ENCODE measurements at regions not wholly inside any gene's neighbourhood (a gene's known extent, or its start where the extent isn't known, plus 50 kb on each side); places are given as distances from the start of the nearest gene placed in this dataset.

GRCh38 chr2:122152571-122152970, 397.1 kb downstream of the TSN start:
- TF ChIP-seq ELF4 (IDR thresholded peaks at IDR 0.05) (no peak), HDGF (IDR thresholded peaks at IDR 0.05; ENCODE audit: borderline replicate concordance) (no peak), FOXK2 (IDR thresholded peaks at IDR 0.05) (no peak), PKNOX1 (IDR thresholded peaks at IDR 0.05) (no peak), CTBP1 (IDR thresholded peaks at IDR 0.05; ENCODE audit: borderline replicate concordance) (no peak), FOXM1 (IDR thresholded peaks at IDR 0.05; ENCODE audit: borderline replicate concordance) (no peak), L3MBTL2 (conservative IDR thresholded peaks at IDR 0.05) (no peak)
- POLR2A ChIA-PET: no interaction called here
- CTCF ChIA-PET: no interaction called here
- no peak for DNase-seq (ENCODE audit: extremely low spot score)

- CTCF ChIA-PET: interaction anchor here (0.6 kb wide), 1 partner anchor 38 kb away, joined by 6 read pairs; no protein-coding TSS in a partner anchor
- no peak for DNase-seq (ENCODE audit: extremely low spot score)
Observed at GRCh38 chr2:122156176-122156890, 400.9 kb downstream of the TSN start.

GRCh38 chr2:122157158-122157557, 401.7 kb downstream of the TSN start:
- no peak for TF ChIP-seq L3MBTL2 (conservative IDR thresholded peaks at IDR 0.05)
- no peak for TF ChIP-seq SUZ12 (IDR thresholded peaks at IDR 0.05)
- no peak for TF ChIP-seq LEF1 (IDR thresholded peaks at IDR 0.05; ENCODE audit: borderline replicate concordance)
- no peak for TF ChIP-seq SP1 (IDR thresholded peaks at IDR 0.05)
- TF ChIP-seq NFRKB (IDR thresholded peaks at IDR 0.05): no peak
- no peak for TF ChIP-seq ELF4 (IDR thresholded peaks at IDR 0.05)
- TF ChIP-seq FOXA1 (IDR thresholded peaks at IDR 0.05): no peak
- TF ChIP-seq ARNT (IDR thresholded peaks at IDR 0.05): no peak
- no peak for TF ChIP-seq TARDBP (IDR thresholded peaks at IDR 0.05)
- no peak for TF ChIP-seq HDGF (IDR thresholded peaks at IDR 0.05; ENCODE audit: borderline replicate concordance)
- no peak for TF ChIP-seq PKNOX1 (IDR thresholded peaks at IDR 0.05)
- no peak for TF ChIP-seq FOXM1 (IDR thresholded peaks at IDR 0.05; ENCODE audit: borderline replicate concordance)
- ChIA-PET CTCF (interaction anchor here (0.6 kb wide), 1 partner anchor 39 kb away, joined by 6 read pairs; no protein-coding TSS in a partner anchor), POLR2A (no interaction called here)
- DNase-seq (ENCODE audit: extremely low spot score): no peak

More at GRCh38 chr2:122156176-122156890, 400.9 kb downstream of the TSN start:
- TF ChIP-seq L3MBTL2 (conservative IDR thresholded peaks at IDR 0.05) (no peak), ARNT (IDR thresholded peaks at IDR 0.05) (no peak), CTBP1 (IDR thresholded peaks at IDR 0.05; ENCODE audit: borderline replicate concordance) (no peak), SP1 (IDR thresholded peaks at IDR 0.05) (no peak), FOXK2 (IDR thresholded peaks at IDR 0.05) (no peak), BHLHE40 (IDR thresholded peaks at IDR 0.05; ENCODE audit: borderline replicate concordance) (no peak), NFRKB (IDR thresholded peaks at IDR 0.05) (no peak), PKNOX1 (IDR thresholded peaks at IDR 0.05) (no peak), FOXA1 (IDR thresholded peaks at IDR 0.05) (no peak), LEF1 (IDR thresholded peaks at IDR 0.05; ENCODE audit: borderline replicate concordance) (no peak), ZNF384 (IDR thresholded peaks at IDR 0.05) (no peak), SUZ12 (IDR thresholded peaks at IDR 0.05) (no peak)
- POLR2A ChIA-PET: no interaction called here

- POLR2A ChIA-PET: no interaction called here
- TF ChIP-seq L3MBTL2 (conservative IDR thresholded peaks at IDR 0.05) (no peak), PKNOX1 (IDR thresholded peaks at IDR 0.05) (no peak), FOXK2 (IDR thresholded peaks at IDR 0.05) (no peak), SP1 (IDR thresholded peaks at IDR 0.05) (no peak), FOXA1 (IDR thresholded peaks at IDR 0.05) (no peak), TARDBP (IDR thresholded peaks at IDR 0.05) (no peak), LEF1 (IDR thresholded peaks at IDR 0.05; ENCODE audit: borderline replicate concordance) (no peak), ELF4 (IDR thresholded peaks at IDR 0.05) (no peak), CTBP1 (IDR thresholded peaks at IDR 0.05; ENCODE audit: borderline replicate concordance) (no peak), SUZ12 (IDR thresholded peaks at IDR 0.05) (no peak)
- DNase-seq (ENCODE audit: extremely low spot score): no peak
- CTCF ChIA-PET: no interaction called here
Observed at GRCh38 chr2:122163617-122164016, 408.2 kb downstream of the TSN start.

GRCh38 chr2:122164964-122165363, 409.5 kb downstream of the TSN start:
- ChIA-PET CTCF (interaction anchor here (0.6 kb wide), 1 partner anchor 192 kb away, joined by 3 read pairs; no protein-coding TSS in a partner anchor), POLR2A (no interaction called here)
- TF ChIP-seq SUZ12 (IDR thresholded peaks at IDR 0.05) (no peak), PKNOX1 (IDR thresholded peaks at IDR 0.05) (no peak), FOXA1 (IDR thresholded peaks at IDR 0.05) (no peak), ARNT (IDR thresholded peaks at IDR 0.05) (no peak)
- no peak for DNase-seq (ENCODE audit: extremely low spot score)

Data from HEK293T (cell line).